ENCODE measurements at regions not wholly inside any gene's neighbourhood (a gene's known extent, or its start where the extent isn't known, plus 50 kb on each side); places are given as distances from the start of the nearest gene placed in this dataset.
"Not testable (repeated sequence)": the region's sequence is repeated elsewhere in the genome, so short reads cannot be mapped to it uniquely, and the experiment has no call there.

- no peak for DNase-seq (ENCODE audit: low read depth in 2 of 2)
- TF ChIP-seq, protein P1, sequence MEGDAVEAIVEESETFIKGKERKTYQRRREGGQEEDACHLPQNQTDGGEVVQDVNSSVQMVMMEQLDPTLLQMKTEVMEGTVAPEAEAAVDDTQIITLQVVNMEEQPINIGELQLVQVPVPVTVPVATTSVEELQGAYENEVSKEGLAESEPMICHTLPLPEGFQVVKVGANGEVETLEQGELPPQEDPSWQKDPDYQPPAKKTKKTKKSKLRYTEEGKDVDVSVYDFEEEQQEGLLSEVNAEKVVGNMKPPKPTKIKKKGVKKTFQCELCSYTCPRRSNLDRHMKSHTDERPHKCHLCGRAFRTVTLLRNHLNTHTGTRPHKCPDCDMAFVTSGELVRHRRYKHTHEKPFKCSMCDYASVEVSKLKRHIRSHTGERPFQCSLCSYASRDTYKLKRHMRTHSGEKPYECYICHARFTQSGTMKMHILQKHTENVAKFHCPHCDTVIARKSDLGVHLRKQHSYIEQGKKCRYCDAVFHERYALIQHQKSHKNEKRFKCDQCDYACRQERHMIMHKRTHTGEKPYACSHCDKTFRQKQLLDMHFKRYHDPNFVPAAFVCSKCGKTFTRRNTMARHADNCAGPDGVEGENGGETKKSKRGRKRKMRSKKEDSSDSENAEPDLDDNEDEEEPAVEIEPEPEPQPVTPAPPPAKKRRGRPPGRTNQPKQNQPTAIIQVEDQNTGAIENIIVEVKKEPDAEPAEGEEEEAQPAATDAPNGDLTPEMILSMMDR (IDR thresholded peaks at IDR 0.05; ENCODE audit: low read depth, low read length), result no peak
- no peak overlapping the region for H3K4me3 ChIP-seq (replicated peaks in 1 of 2; ENCODE audit: low read depth in 2 of 2, low read length in 2 of 2)
Observed at GRCh38 chr4:184282251-184282713, 64.6 kb upstream of the ENPP6 start.

GRCh38 chr4:184281231-184282139, 63.8 kb upstream of the ENPP6 start:
- TF ChIP-seq, protein P1 (IDR thresholded peaks at IDR 0.05; ENCODE audit: low read depth, low read length), result no peak
- no peak overlapping the region for H3K4me3 ChIP-seq (replicated peaks in 1 of 2; ENCODE audit: low read depth in 2 of 2, low read length in 2 of 2)
- DNase-seq (ENCODE audit: low read depth in 2 of 2), result no peak

GRCh38 chr4:184280591-184281071, 63.0 kb upstream of the ENPP6 start:
- H3K4me3 ChIP-seq (replicated peaks in 1 of 2; ENCODE audit: low read depth in 2 of 2, low read length in 2 of 2), result no peak overlapping the region
- no peak for DNase-seq (ENCODE audit: low read depth in 2 of 2)
- TF ChIP-seq, protein P1 (IDR thresholded peaks at IDR 0.05; ENCODE audit: low read depth, low read length), result no peak

DNA sequence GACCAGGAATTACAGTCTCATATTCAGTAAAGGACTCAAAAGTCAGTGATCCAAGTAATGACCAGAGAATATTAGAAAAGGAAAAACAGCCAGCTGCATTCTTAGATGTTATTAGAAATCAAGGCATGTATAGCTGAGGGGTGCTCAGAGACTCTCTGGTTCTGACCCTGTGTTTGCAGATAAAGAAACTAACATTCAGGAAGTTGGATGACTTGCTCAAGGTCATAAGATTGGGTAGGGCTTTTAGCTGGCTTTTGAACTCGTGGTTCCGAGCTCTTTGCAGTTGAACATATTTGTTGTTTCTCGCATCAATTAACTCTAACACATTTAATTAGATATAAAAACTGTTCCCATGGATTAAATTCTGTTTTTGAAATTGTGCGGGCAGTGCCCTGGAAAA, 62.5 kb upstream of the ENPP6 start:
- DNase-seq (ENCODE audit: low read depth in 2 of 2), result no peak
- no peak overlapping the region for H3K4me3 ChIP-seq (replicated peaks in 1 of 2; ENCODE audit: low read depth in 2 of 2, low read length in 2 of 2)
- TF ChIP-seq, protein P1 (IDR thresholded peaks at IDR 0.05; ENCODE audit: low read depth, low read length), result no peak

DNA sequence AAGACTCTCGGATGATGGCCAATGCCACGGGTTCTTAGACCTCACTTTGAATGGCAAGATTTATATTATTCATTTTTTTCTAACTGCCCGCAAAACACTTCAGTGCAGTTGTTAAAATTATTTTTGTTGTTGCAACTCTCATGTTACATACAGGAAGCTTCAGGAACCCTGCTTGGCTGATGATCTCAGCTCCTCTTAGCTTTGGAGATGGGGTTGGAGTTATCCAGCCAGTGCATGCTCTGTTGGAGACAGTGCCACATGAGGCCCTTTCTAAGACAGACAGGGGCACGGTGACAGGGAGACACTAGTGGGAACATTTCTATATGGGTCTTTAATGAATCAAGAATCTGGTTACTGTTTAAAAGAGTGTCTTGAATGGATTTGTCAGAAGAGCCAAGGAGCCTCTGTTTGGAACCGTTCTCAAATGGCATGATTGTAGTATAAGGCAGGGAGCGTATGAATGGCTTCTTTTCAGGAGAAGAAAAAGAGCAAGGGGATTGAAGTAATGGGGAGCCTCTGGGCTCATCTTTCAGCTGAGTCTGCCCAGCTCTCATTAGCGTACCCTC, 61.9 kb upstream of the ENPP6 start:
- DNase-seq (ENCODE audit: low read depth in 2 of 2), result no peak
- TF ChIP-seq, protein P1 (IDR thresholded peaks at IDR 0.05; ENCODE audit: low read depth, low read length), result no peak
- H3K4me3 ChIP-seq (replicated peaks in 1 of 2; ENCODE audit: low read depth in 2 of 2, low read length in 2 of 2), result no peak overlapping the region

GRCh38 chr4:184277769-184278168, 60.1 kb upstream of the ENPP6 start:
- not testable (repeated sequence) for DNase-seq (ENCODE audit: low read depth in 2 of 2); H3K4me3 ChIP-seq (replicated peaks in 1 of 2; ENCODE audit: low read depth in 2 of 2, low read length in 2 of 2)

- DNase-seq (ENCODE audit: low read depth in 2 of 2); H3K4me3 ChIP-seq (replicated peaks in 1 of 2; ENCODE audit: low read depth in 2 of 2, low read length in 2 of 2): not testable (repeated sequence)
Observed at GRCh38 chr4:184277010-184277409, 59.3 kb upstream of the ENPP6 start.

DNA sequence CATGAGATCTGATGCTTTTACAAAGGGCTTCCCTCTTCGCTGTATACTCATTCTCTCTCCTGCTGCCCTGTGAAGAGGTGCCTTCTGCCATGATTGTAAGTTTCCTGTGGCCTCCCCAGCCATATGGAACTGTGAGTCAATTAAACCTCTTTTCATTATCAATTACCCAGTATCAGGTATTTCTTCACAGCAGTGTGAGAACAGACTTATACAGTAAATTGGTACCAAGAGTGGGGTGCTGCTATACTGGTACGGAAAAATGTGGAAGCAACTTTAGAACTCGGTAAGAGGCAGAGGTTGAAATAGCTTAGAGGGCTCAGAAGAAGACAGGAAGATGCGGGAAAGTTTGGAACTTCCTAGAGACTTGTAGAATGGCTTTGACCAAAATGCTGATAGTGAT, 58.7 kb upstream of the ENPP6 start:
- not testable (repeated sequence) for DNase-seq (ENCODE audit: low read depth in 2 of 2); H3K4me3 ChIP-seq (replicated peaks in 1 of 2; ENCODE audit: low read depth in 2 of 2, low read length in 2 of 2)

Measured in cardiac fibroblast (primary cell).